Stimulated activated CD8-positive, alpha-beta memory T cell treated with anti-CD3 and anti-CD28 coated beads, Interleukin-4, amount 100 ng/mL, for 48 hours (primary cell): ENCODE measurements at regions not wholly inside any gene's neighbourhood (a gene's known extent, or its start where the extent isn't known, plus 50 kb on each side); places are given as distances from the start of the nearest gene placed in this dataset.
"Not testable (repeated sequence)": the region's sequence is repeated elsewhere in the genome, so short reads cannot be mapped to it uniquely, and the experiment has no call there.

Source experiments
- DNase-seq: peaks from one replicate; pipeline ENCODE4 v3.0.0-alpha.2; 2020

DNA sequence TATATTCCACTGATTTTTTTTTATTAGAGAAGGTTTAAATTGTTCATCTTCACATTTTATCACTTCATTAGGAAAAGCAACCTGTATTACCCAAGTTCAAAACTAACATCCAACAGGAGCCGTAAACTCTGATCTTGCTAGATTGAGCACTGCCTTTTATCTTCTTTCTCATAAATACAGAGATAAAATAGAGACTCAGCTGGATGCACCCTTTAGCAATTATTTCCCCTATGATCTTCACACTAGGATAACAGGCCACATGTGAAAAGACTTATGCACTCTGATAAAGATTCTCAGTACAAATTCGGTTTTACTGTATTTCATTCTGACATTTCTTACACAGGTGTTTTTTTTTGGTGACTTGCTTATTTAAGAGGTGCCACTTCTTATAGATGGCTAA lies 2438.2 kb upstream of the PCDH20 start:
- no peak for DNase-seq

GRCh38 chr13:63851526-63851925 lies 2435.9 kb upstream of the PCDH20 start:
- no peak for DNase-seq

DNA sequence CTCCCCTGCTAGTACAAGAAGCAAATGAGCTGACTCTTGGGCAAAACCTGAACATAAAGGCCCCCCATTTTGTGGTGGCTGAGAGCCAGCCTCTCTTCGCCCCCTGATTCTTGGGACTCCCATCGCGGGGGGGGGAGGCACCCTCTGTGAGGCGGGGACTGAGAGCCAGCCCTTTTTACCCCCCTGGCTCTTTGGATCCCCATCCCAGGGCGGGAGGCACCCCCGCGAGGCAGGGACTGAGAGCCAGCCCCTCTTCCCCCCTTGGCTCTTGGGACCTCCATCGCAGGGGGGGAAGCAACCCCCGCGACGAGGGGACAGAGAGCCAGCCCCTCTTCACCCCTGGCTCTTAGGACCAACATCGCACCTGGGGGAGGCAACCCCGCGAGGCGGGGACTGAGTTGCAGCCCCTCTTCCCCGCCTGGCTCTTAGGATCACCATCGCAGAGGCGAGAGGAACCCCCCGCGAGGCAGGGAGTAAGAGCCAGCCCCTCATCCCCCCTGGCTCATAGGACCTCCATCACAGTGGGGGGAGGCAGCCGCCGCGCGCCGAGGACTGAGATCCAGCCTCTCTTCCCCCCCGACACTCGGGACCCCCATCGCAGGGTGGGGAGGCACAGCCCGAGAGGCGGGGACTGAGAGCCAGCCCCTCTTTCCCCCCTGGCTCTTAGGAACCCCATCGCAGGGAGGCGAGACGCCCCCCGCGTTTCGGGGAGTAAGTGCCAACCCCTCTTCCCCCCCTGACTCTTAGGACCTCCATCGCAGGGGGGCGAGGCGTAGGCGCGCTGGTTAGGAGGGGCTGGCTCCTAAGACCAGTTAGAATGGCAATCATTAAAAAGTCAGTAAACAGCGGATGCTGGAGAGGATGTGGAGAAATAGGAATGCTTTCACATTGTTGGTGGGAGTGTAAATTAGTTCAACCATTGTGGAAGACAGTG lies 2428.4 kb upstream of the PCDH20 start:
- no peak for DNase-seq

- DNase-seq = no peak
Observed at GRCh38 chr13:63842102-63842501, 2426.5 kb upstream of the PCDH20 start.

GRCh38 chr13:63840551-63841421 lies 2425.1 kb upstream of the PCDH20 start:
- DNase-seq = no peak

DNA sequence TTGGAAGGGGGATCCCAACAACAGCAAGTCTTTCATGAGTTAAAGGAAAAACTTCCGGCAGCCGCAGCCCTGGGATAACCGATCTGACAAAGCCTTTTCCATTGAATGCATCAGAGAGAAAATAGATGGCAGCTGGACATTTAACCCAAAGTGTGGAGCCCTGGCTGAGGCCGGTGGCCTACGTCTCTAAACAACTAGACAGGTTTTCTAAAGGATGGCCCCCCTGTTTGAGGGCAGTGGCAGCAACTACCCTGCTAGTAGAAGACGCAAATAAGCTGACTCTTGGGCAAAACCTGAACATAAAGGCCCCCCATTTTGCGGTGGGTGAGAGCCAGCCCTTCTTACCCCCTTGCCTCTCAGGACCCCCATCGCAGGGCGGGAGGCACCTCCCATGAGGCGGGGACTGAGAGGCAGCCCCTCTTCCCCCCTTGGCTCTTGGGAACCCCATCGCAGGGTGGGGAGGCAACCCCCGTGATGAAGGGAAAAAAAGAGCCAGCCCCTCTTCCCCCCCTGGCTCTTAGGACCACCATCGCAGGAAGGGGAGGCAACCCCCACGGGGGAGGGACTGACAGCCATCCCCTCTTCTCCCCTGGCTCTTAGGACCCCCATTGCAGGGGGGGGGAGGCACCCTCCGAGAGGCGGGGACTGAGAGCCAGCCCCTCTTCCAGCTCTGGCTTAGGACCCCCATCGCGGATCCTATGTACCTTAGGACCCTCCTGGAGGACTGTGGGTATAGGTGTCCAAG lies 2422.9 kb upstream of the PCDH20 start:
- no peak for DNase-seq

- not testable (repeated sequence) for DNase-seq
Observed at GRCh38 chr13:63837701-63838100, 2422.1 kb upstream of the PCDH20 start.

GRCh38 chr13:63829609-63830008 lies 2414.0 kb upstream of the PCDH20 start:
- not testable (repeated sequence) for DNase-seq

DNA sequence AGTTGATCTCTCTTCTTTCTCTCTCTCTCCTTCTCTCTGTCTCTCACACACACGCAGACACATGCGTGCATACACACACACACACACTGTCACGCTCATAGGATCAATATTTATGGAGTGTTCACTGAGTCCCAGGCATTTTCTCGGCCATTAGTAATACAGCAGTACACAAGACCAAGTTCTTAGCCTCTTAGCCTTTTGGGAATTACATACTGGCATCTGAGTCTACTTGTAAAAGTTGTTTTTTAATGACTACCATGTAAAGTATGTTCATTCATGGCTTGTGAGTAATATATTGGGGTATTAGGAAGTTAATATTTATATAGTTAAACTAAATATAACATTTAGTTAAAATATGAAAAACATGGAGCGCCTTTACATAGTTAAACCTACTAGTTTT lies 2406.1 kb upstream of the PCDH20 start:
- not testable (repeated sequence) for DNase-seq

DNA sequence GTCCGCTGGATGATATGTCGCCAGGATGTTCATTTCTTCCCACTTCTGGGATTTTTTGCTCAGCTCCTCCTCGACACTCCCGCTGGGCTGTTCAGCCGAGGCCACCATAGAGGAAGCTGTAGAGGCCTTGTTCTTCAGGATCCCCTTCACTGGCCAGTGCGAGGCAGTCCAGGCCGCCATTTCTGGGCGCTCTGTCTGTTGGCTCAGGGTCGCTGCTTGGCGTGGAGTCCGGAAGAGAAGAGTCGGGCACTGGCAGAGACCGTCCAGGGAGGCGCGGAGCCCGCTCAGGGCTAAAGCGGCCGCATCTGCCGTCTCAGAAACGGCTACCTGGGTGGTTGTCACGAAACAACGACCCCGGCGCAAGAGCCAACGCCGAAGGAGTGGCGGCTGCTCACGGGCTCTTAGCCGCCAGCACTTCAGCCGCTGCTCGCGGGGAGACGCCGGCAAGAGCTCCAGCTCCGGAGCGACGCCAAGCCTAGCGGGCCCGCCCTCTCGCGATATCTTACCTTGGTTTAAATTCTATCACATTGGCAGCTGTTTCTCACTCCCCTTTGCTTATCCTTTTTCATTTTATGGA lies 2395.9 kb upstream of the PCDH20 start:
- not testable (repeated sequence) for DNase-seq

GRCh38 chr13:63791134-63791533 lies 2375.5 kb upstream of the PCDH20 start:
- DNase-seq = not testable (repeated sequence)

GRCh38 chr13:63774133-63774532 lies 2358.5 kb upstream of the PCDH20 start:
- DNase-seq = no peak

DNA sequence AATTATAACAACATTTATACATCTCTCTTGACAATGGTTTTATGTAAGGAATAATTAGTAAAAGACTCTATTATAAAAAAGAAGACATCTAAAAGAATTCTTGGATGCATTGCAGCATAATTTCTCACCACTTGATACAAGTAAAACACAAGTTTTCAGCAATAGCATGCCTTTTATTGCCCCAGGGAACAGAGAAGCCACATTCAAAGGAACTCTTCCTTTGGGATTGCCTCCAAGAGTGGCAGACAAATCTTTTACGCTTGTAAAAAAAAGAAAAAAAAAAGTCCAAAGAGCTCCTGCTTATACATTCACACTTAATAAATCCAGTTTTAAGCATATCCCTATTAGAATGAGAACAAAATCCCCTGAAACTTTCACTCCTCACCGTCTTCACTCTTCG lies 2357.8 kb upstream of the PCDH20 start:
- DNase-seq = no peak

GRCh38 chr13:63757683-63758082 lies 2342.0 kb upstream of the PCDH20 start:
- DNase-seq = not testable (repeated sequence)

GRCh38 chr13:63749857-63750256 lies 2334.2 kb upstream of the PCDH20 start:
- not testable (repeated sequence) for DNase-seq

- DNase-seq = not testable (repeated sequence)
Observed at GRCh38 chr13:63741814-63742101, 2326.1 kb upstream of the PCDH20 start.

DNA sequence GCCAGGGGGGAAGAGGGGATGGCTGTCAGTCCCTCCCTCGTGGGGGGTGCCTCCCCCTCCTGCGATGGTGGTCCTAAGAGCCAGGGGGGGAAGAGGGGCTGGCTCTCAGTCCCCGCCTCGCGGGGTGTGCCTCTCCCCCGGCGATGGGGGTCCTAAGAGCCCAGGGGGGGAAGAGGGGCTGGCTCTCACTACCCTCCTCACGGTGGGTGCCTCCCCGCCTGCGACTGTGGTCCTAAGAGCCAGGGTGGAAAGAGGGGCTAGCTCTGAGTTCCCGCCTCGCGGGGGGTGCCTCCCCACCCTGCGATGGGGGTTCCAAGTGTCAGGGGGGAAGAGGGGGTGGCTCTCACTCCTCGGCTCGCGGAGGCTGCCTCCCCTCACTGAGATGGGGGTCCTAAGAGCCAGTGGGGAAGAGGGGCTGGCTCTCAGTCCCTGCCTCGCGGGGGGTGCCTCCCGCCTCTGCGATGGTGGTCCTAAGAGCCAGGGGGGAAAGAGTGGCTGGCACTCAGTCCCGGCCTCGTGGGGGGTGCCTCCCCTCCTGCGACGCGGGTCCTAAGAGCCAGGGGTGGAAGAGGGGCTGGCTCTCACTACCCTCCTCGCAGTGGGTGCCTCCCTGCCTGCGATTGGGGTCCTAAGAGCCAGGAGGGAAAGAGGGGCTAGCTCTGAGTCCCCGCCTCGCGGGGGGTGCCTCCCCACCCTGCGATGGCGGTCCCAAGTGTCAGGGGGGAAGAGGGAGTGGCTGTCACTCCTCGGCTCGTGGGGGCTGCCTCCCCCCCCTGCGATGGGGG lies 2325.6 kb upstream of the PCDH20 start:
- DNase-seq = no peak

DNA sequence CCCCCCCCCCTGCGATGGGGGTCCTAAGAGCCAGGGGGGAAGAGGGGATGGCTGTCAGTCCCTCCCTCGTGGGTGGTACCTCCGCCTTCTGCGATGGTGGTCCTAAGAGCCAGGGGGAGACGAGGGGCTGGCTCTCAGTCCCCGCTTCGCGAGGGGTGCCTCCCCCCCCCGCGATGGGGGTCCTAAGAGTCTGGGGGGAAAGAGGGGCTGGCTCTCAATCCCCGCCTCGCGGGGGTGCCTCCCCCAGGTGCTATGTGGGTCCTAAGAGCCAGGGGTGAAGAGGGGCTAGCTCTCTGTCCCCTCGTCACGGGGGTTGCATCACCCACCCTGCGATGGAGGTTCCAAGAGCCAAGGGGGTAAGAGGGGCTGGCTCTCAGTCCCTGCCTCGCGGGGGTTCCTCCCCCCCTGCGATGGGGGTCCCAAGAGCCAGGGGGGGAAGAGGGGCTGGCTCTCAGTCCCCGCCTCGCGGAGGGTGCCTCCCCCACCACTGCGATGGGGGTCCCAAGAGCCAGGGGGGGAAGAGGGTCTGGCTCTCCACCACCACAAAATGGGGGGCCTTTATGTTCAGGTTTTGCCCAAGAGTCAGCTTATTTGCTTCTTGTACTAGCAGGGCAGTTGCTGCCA lies 2323.6 kb upstream of the PCDH20 start:
- DNase-seq = not testable (repeated sequence)

DNA sequence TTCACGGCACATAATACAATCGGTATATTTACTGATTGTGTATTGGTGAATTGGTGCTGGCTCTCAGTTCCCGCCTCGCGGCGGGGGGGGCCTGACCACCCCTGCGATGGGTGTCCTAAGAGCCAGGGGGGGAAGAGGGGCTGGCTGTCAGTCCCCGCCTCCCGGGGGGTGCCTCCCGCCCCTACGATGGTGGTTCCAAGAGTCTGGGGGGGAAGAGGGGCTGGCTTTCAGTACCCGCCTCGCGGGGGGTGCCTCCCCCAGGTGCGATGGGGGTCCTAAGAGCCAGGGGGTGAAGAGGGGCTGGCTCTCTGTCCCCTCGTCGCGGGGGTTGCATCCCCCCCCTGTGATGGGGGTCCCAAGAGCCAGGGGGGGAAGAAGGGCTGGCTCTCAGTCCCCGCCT lies 2321.8 kb upstream of the PCDH20 start:
- no peak for DNase-seq

DNA sequence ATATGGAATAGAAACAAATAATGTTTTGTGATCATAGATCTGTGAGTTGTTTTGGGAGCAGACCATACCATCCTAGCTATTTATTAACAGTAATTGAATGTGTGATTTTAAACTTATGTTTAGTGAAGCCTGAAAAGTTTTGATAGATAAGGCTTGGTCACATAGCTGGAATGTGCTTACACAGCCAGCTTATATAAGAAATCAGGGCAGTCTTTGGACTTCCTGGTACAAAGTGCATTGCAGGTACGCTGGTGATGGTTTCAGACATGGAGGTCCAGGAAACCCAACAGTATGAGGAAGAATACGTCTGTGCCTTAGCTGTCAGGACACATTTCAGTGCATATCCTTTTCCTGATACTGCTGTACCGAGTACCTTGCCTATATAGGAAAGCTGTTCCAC lies 2316.2 kb upstream of the PCDH20 start:
- no peak for DNase-seq

GRCh38 chr13:63712159-63712558 lies 2296.5 kb upstream of the PCDH20 start:
- not testable (repeated sequence) for DNase-seq
